ENCODE measurements at regions not wholly inside any gene's neighbourhood (a gene's known extent, or its start where the extent isn't known, plus 50 kb on each side); places are given as distances from the start of the nearest gene placed in this dataset.

GRCh38 chr11:133713844-133714243, 131.5 kb downstream of the SPATA19 start:
- no peak for ATAC-seq
- no peaks in the 10 kb centered on the region for H3K4me1 ChIP-seq
- H3K27me3 ChIP-seq, result peaks cover 71% of the 10 kb centered on the region
- TF ChIP-seq EP300 (IDR thresholded peaks at IDR 0.05), result no peak
- TF ChIP-seq, protein P1, sequence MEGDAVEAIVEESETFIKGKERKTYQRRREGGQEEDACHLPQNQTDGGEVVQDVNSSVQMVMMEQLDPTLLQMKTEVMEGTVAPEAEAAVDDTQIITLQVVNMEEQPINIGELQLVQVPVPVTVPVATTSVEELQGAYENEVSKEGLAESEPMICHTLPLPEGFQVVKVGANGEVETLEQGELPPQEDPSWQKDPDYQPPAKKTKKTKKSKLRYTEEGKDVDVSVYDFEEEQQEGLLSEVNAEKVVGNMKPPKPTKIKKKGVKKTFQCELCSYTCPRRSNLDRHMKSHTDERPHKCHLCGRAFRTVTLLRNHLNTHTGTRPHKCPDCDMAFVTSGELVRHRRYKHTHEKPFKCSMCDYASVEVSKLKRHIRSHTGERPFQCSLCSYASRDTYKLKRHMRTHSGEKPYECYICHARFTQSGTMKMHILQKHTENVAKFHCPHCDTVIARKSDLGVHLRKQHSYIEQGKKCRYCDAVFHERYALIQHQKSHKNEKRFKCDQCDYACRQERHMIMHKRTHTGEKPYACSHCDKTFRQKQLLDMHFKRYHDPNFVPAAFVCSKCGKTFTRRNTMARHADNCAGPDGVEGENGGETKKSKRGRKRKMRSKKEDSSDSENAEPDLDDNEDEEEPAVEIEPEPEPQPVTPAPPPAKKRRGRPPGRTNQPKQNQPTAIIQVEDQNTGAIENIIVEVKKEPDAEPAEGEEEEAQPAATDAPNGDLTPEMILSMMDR (IDR thresholded peaks at IDR 0.05), result no peak
- TF ChIP-seq POLR2AphosphoS5 (IDR thresholded peaks at IDR 0.05), result no peak
- no peak for TF ChIP-seq POLR2A (IDR thresholded peaks at IDR 0.05)
- H3K36me3 ChIP-seq, result no peaks in the 10 kb centered on the region
- 74 to 86% methylated on average over 4 to 8 of the region's 10 CpGs for WGBS, 2 donors (ENCODE audit: low coverage in 1 of 2)
- no peak overlapping the region for H3K27ac ChIP-seq
- H3K9me3 ChIP-seq, result no peaks in the 10 kb centered on the region
- H3K4me3 ChIP-seq, result no peak overlapping the region

DNA sequence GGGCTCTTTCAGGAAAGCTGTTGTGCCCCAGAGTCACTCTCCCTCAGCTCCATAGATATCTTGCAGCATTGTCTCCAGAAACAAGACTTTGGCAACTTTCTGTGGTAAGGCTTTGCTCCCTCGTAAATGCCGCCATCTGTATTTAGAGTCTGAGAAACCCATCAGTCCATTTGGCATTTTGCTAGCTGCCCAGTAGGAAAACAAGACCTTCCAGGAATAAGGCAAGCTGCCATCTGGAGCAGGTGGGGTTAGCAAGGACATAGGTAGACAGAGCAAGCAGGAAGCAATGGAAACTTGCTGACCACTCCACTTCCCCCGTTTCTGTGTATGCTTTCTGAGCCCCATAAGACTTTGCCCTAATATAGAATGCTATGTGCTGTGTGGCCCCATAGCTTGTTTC, 131.9 kb downstream of the SPATA19 start:
- Histone ChIP-seq H3K4me1 (no peaks in the 10 kb centered on the region), H3K4me3 (no peak overlapping the region), H3K27me3 (peaks cover 73% of the 10 kb centered on the region), H3K36me3 (no peaks in the 10 kb centered on the region), H3K9me3 (no peaks in the 10 kb centered on the region), H3K27ac (no peak overlapping the region)
- TF ChIP-seq POLR2A (IDR thresholded peaks at IDR 0.05) (no peak), POLR2AphosphoS5 (IDR thresholded peaks at IDR 0.05) (no peak), EP300 (IDR thresholded peaks at IDR 0.05) (no peak)
- TF ChIP-seq, protein P1 (IDR thresholded peaks at IDR 0.05), result no peak
- no peak for ATAC-seq
- 60 to 80% methylated on average over 2 to 3 of the region's 3 CpGs for WGBS, 2 donors (ENCODE audit: low coverage in 1 of 2)

DNA sequence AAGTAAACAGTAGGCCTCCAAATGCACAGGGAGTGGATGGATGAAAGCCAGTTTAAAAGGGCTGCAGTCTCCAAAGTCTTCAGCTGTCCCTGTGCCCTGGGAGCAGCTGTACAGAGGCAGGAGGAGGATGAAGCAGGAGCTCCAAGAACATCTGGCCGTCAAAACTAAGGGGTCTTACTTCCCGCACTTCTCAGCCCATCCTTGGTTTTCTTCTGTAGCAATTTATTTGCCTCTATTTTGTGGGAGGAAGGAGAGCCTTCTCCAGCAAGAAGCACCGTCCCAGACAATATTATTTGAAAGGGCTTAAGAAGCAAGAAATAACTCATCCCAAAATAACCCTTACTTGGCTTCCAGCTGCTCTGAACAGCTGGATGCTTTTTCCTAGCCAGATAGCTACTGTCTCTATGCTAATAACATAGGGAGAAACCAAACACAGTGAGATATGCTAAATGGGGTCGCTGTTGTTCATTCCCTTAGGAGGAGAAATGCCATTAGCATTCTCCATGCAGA, 133.2 kb downstream of the SPATA19 start:
- WGBS, 2 donors (ENCODE audit: low coverage in 1 of 2), result 5 to 8% methylated on average over 4 of the region's 4 CpGs
- Histone ChIP-seq H3K9me3 (no peaks in the 10 kb centered on the region), H3K36me3 (no peaks in the 10 kb centered on the region), H3K27ac (no peak overlapping the region), H3K4me1 (no peaks in the 10 kb centered on the region), H3K27me3 (peaks cover 63% of the 10 kb centered on the region), H3K4me3 (no peak overlapping the region)
- TF ChIP-seq EP300 (IDR thresholded peaks at IDR 0.05) (no peak), POLR2AphosphoS5 (IDR thresholded peaks at IDR 0.05) (no peak), POLR2A (IDR thresholded peaks at IDR 0.05) (no peak)
- TF ChIP-seq, protein P1 (IDR thresholded peaks at IDR 0.05), result no peak
- no peak for ATAC-seq

DNA sequence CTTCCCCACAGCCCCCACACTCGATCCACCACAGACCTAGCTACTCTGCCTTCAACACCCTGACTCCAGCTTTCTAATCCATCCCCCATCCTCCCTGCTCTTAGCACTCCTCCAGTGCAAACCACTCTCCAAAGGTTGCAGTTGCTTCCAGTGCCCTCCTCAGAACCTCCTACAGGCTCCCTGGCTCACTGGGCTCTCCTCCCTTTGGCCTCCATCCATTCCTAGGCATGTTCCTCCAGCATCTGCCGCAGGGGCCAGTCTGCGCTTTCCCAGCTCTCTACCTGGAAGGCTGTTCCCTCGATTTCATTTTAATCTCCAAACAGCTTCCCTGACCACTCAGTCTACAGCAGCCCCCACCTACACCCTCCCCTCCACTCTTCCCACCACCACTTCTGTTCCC, 133.8 kb downstream of the SPATA19 start:
- no peaks in the 10 kb centered on the region for H3K36me3 ChIP-seq
- no peak overlapping the region for H3K27ac ChIP-seq
- peaks cover 60% of the 10 kb centered on the region for H3K27me3 ChIP-seq
- TF ChIP-seq EP300 (IDR thresholded peaks at IDR 0.05), result no peak
- TF ChIP-seq, protein P1 (IDR thresholded peaks at IDR 0.05), result no peak
- TF ChIP-seq POLR2A (IDR thresholded peaks at IDR 0.05), result no peak
- no peak for TF ChIP-seq POLR2AphosphoS5 (IDR thresholded peaks at IDR 0.05)
- no peak overlapping the region for H3K4me3 ChIP-seq
- WGBS, 2 donors (ENCODE audit: low coverage in 1 of 2), result 25 to 54% methylated on average over 4 of the region's 4 CpGs
- H3K9me3 ChIP-seq, result no peaks in the 10 kb centered on the region
- no peaks in the 10 kb centered on the region for H3K4me1 ChIP-seq
- no peak for ATAC-seq

- Histone ChIP-seq H3K27me3 (peaks cover 65% of the 10 kb centered on the region), H3K36me3 (no peaks in the 10 kb centered on the region), H3K4me3 (no peak overlapping the region), H3K27ac (no peak overlapping the region), H3K4me1 (no peaks in the 10 kb centered on the region), H3K9me3 (no peaks in the 10 kb centered on the region)
- TF ChIP-seq POLR2AphosphoS5 (IDR thresholded peaks at IDR 0.05), result no peak
- TF ChIP-seq POLR2A (IDR thresholded peaks at IDR 0.05), result no peak
- TF ChIP-seq, protein P1 (IDR thresholded peaks at IDR 0.05), result no peak
- WGBS, 2 donors (ENCODE audit: low coverage in 1 of 2), result 75 to 89% methylated on average over 3 to 4 of the region's 4 CpGs
- ATAC-seq, result no peak
These were observed 134.6 kb downstream of the SPATA19 start for GRCh38 chr11:133710681-133711240.
